H1 (cell line): ENCODE measurements at regions not wholly inside any gene's neighbourhood (a gene's known extent, or its start where the extent isn't known, plus 50 kb on each side); places are given as distances from the start of the nearest gene placed in this dataset.

ENCODE experiments used
- POU5F1 ChIP-seq: IDR thresholded peaks from 2 replicates; pipeline ENCODE4 v1.6.1; 2011; ENCODE audit warnings: low read depth, mild to moderate bottlenecking, low read length, moderate library complexity
- RBBP5 ChIP-seq: IDR thresholded peaks from 2 replicates; pipeline ENCODE4 v1.7.1; 2012; ENCODE audit warnings: low read depth, mild to moderate bottlenecking, inconsistent platforms, low read length, moderate library complexity, borderline replicate concordance
- SIX5 ChIP-seq: IDR thresholded peaks from 2 replicates; pipeline ENCODE4 v1.6.1; 2011; ENCODE audit warnings: mild to moderate bottlenecking, low read depth, low read length

- TF ChIP-seq SIX5 = no peak
- no peak for TF ChIP-seq POU5F1
- TF ChIP-seq RBBP5 = no peak
These were observed 207.7 kb downstream of the PTPRC start (continued) for GRCh38 chr1:198846556-198846955.
